ENCODE measurements at regions not wholly inside any gene's neighbourhood (a gene's known extent, or its start where the extent isn't known, plus 50 kb on each side); places are given as distances from the start of the nearest gene placed in this dataset.
"Not testable (repeated sequence)": the region's sequence is repeated elsewhere in the genome, so short reads cannot be mapped to it uniquely, and the experiment has no call there.

GRCh38 chr12:116434155-116435011 is 124.8 kb upstream of the MAP1LC3B2 start:
- DNase-seq, result no peak

GRCh38 chr12:116435984-116436383 is 123.2 kb upstream of the MAP1LC3B2 start:
- DNase-seq, result no peak

- DNase-seq, result no peak
These were observed 122.5 kb upstream of the MAP1LC3B2 start for GRCh38 chr12:116436561-116437249.

- DNase-seq, result no peak
These were observed 117.9 kb upstream of the MAP1LC3B2 start for GRCh38 chr12:116441292-116441691.

GRCh38 chr12:116442304-116442703 is 116.9 kb upstream of the MAP1LC3B2 start:
- DNase-seq, result no peak

- DNase-seq, result no peak
These were observed 116.2 kb upstream of the MAP1LC3B2 start for GRCh38 chr12:116442946-116443345.

GRCh38 chr12:116443821-116444589 is 115.2 kb upstream of the MAP1LC3B2 start:
- no peak for DNase-seq

- no peak for DNase-seq
These were observed 114.6 kb upstream of the MAP1LC3B2 start for GRCh38 chr12:116444590-116444943.

GRCh38 chr12:116448165-116448739 is 110.9 kb upstream of the MAP1LC3B2 start:
- no peak for DNase-seq

GRCh38 chr12:116450406-116450910 is 108.7 kb upstream of the MAP1LC3B2 start:
- no peak for DNase-seq

GRCh38 chr12:116452975-116453374 is 106.2 kb upstream of the MAP1LC3B2 start:
- not testable (repeated sequence) for DNase-seq

- DNase-seq, result no peak
These were observed 105.5 kb upstream of the MAP1LC3B2 start for GRCh38 chr12:116453631-116454030.

GRCh38 chr12:116454076-116454475 is 105.1 kb upstream of the MAP1LC3B2 start:
- DNase-seq, result no peak

- no peak for DNase-seq
These were observed 104.2 kb upstream of the MAP1LC3B2 start for GRCh38 chr12:116454950-116455447.

- peak; percentile 35 for DNase-seq
These were observed 103.4 kb upstream of the MAP1LC3B2 start for GRCh38 chr12:116455540-116456329.

GRCh38 chr12:116456330-116457082 is 102.7 kb upstream of the MAP1LC3B2 start:
- DNase-seq, result no peak

- no peak for DNase-seq
These were observed 100.7 kb upstream of the MAP1LC3B2 start for GRCh38 chr12:116458492-116458891.

- no peak for DNase-seq
These were observed 99.9 kb upstream of the MAP1LC3B2 start for GRCh38 chr12:116459011-116459875.

- DNase-seq, result no peak
These were observed 99.1 kb upstream of the MAP1LC3B2 start for GRCh38 chr12:116459916-116460663.
